Cardiac muscle cell (in vitro differentiated cells and primary cell): ENCODE measurements at regions not wholly inside any gene's neighbourhood (a gene's known extent, or its start where the extent isn't known, plus 50 kb on each side); places are given as distances from the start of the nearest gene placed in this dataset.

Experiments used
- DNase-seq, 2 donors: peaks; one replicate each; pipeline versions ENCODE4 v3.0.0 to v3.0.0-alpha.2; 2010 to 2017; ENCODE audit warnings: low read depth in 1 of 2, low spot score in 1 of 2
- H3K27ac ChIP-seq: fragments of 200-600 bp; sonication (generic); 2 replicates; pipeline ENCODE4 v1.5.1; 2016
- H3K27me3 ChIP-seq: fragments of 200-600 bp; sonication (generic); 2 replicates; pipeline ENCODE4 v1.6.0; 2016; ENCODE audit warnings: control low read depth
- H3K36me3 ChIP-seq: fragments of 200-600 bp; sonication (generic); 2 replicates; pipeline ENCODE4 v1.5.1; 2016; ENCODE audit warnings: control low read depth
- H3K4me1 ChIP-seq: fragments of 200-600 bp; sonication (generic); 2 replicates; pipeline ENCODE4 v1.8.1; 2017; ENCODE audit warnings: low read depth, mild to moderate bottlenecking, mixed run types
- H3K4me3 ChIP-seq: fragments of 200-600 bp; sonication (generic); 2 replicates; pipeline ENCODE4 v1.5.1; 2016; ENCODE audit warnings: mild to moderate bottlenecking
- H3K9me3 ChIP-seq: fragments of 200-600 bp; sonication (generic); 2 replicates; pipeline ENCODE4 v1.5.1; 2017; ENCODE audit warnings: low read depth, mild to moderate bottlenecking, control low read depth
- TF ChIP-seq, protein P1 (sequence below): IDR thresholded peaks from 2 replicates; pipeline ENCODE4 v1.5.1; 2012; ENCODE audit warnings: low read depth, mild to moderate bottlenecking, low read length

DNA sequence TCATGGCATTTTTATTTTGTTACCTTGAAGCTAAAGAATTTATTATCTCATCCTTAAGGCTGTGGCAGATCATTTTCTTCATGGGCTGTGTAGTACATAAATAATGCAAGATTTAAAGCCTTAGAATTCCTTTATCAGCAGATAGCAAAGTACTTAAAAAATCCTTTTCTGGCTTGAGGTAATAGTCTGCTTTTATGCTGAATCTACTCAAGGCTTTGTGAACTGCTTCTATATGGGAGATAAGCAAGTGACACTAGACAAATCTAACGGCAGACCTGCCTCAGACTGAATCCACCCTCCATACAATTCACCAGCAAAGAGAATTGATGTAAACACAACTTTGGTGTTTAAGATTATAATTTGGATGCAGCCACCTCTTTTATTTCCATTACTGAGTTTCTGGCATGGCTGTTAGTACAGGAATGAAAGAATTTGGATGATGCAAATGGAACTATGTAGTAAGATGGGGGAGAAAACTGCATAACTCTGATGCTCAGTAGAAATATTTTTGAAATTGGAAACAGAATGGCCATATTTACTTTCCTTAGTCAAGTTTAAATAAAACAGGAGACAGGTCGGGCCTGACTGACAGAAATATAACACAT lies 1121.5 kb downstream of the NAALADL2 start:
- Histone ChIP-seq H3K4me3 (no peak overlapping the region), H3K36me3 (no peaks in the 10 kb centered on the region), H3K27me3 (no peaks in the 10 kb centered on the region), H3K4me1 (no peaks in the 10 kb centered on the region), H3K9me3 (no peaks in the 10 kb centered on the region), H3K27ac (no peak overlapping the region)
- DNase-seq = no peak
- TF ChIP-seq, protein P1, sequence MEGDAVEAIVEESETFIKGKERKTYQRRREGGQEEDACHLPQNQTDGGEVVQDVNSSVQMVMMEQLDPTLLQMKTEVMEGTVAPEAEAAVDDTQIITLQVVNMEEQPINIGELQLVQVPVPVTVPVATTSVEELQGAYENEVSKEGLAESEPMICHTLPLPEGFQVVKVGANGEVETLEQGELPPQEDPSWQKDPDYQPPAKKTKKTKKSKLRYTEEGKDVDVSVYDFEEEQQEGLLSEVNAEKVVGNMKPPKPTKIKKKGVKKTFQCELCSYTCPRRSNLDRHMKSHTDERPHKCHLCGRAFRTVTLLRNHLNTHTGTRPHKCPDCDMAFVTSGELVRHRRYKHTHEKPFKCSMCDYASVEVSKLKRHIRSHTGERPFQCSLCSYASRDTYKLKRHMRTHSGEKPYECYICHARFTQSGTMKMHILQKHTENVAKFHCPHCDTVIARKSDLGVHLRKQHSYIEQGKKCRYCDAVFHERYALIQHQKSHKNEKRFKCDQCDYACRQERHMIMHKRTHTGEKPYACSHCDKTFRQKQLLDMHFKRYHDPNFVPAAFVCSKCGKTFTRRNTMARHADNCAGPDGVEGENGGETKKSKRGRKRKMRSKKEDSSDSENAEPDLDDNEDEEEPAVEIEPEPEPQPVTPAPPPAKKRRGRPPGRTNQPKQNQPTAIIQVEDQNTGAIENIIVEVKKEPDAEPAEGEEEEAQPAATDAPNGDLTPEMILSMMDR = no peak

DNA sequence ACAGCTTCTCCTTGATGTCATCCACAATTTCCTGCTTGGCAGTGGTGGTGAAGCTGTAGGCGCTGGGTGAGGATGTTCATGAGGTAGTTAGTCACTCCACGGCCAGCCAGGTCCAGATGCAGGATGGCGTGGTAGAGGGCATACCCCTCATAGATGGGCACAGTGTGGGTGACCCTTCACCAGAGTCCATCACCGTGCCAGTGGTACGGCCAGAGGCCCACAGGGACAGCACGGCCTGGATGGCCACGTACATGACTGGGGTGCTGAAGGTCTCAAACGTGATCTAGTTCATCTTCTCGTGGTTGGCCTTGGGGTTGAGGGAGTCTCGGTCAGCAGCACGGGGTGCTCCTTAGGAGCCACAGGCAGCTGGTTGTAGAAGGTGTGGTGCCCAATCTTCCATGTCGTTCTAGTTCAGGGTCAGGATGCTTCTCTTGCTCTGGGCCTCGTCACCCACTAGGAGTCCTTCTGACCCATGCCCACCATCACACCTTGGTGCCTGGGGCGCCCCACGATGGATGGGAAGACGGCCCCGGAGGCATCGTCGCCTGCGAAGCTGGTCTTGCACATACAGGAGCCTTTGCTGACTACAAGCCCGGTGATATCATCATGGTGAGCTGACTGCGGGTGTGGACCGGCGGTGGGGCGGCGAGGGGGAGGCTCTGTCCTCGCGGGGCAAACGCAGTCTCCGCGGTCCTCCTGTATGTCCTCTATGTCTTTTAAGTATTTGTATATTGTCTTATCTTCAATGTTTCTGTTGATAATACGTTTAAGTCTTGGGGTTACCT lies 1119.0 kb downstream of the NAALADL2 start:
- Histone ChIP-seq H3K9me3 (no peaks in the 10 kb centered on the region), H3K36me3 (no peaks in the 10 kb centered on the region), H3K27me3 (no peaks in the 10 kb centered on the region), H3K4me1 (no peaks in the 10 kb centered on the region), H3K27ac (no peak overlapping the region), H3K4me3 (no peak overlapping the region)
- TF ChIP-seq, protein P1 = no peak
- no peak for DNase-seq

DNA sequence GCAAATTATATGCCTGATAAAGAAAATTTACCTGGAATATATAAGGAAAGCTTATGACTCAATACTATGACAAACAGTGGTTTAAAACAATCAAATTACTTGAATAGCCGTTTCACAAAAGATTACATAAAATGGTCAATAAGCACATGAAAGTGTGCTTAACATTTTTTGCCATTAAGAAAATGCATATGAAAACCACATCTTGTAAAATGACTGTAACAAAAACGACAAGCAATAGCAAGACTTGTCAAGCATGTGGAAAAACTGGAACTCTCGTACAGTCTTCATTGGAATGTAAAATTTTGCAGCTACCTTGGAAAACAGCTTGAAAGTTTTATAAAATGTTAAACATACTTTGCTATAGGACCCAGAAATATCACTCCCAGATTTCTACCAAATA lies 1110.3 kb downstream of the NAALADL2 start:
- no peak overlapping the region for H3K27ac ChIP-seq
- H3K27me3 ChIP-seq = no peaks in the 10 kb centered on the region
- no peaks in the 10 kb centered on the region for H3K4me1 ChIP-seq
- H3K4me3 ChIP-seq = no peak overlapping the region
- no peaks in the 10 kb centered on the region for H3K36me3 ChIP-seq
- TF ChIP-seq, protein P1 = no peak
- H3K9me3 ChIP-seq = no peaks in the 10 kb centered on the region
- DNase-seq = no peak

DNA sequence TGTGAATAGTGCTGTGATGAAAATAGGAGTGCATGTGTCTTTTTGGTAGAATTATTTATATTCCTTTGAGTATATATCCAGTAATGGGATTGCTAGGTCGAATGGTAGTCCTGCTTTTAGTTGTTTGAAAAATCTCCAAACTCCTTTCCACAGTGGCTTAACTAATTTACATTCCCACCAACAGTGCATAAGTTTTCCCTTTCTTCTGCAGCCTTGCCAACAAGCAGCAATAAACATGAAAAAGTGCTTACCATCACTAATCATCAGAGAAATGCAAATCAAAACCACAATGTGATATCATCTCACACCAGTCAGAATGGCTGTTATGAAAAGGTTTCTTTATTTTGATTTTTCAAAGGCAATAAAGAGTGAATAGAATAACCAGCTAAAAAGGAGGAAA lies 1105.9 kb downstream of the NAALADL2 start:
- DNase-seq = no peak
- Histone ChIP-seq H3K27ac (no peak overlapping the region), H3K4me1 (no peaks in the 10 kb centered on the region), H3K9me3 (no peaks in the 10 kb centered on the region), H3K27me3 (no peaks in the 10 kb centered on the region), H3K36me3 (no peaks in the 10 kb centered on the region), H3K4me3 (no peak overlapping the region)
- TF ChIP-seq, protein P1 = no peak

DNA sequence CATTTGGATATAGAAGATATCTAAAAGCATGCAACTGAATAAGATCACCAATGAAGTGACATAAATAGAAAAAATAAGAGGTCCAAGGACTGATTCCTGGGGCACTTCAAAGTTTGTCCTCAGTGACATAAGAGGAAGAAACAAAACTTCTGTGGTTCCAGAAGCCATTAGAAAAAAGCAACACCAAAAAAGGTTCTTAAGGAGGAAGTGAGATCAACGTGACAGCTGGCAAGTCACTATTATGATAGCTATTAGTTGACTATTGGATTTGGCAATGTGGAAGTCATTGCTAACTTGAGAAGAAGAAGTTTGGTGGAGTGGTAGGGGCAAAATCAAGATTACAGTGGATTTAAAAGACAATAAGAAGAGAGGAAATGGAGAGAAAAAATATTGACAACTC lies 1098.3 kb downstream of the NAALADL2 start:
- no peak for DNase-seq
- Histone ChIP-seq H3K27me3 (no peaks in the 10 kb centered on the region), H3K4me1 (no peaks in the 10 kb centered on the region)

More for the DNA sequence above, 1098.3 kb downstream of the NAALADL2 start:
- TF ChIP-seq, protein P1 = no peak
- H3K27ac ChIP-seq = no peak overlapping the region
- no peak overlapping the region for H3K4me3 ChIP-seq
- no peaks in the 10 kb centered on the region for H3K36me3 ChIP-seq
- H3K9me3 ChIP-seq = no peaks in the 10 kb centered on the region
